ENCODE measurements at regions not wholly inside any gene's neighbourhood (a gene's known extent, or its start where the extent isn't known, plus 50 kb on each side); places are given as distances from the start of the nearest gene placed in this dataset.

DNA sequence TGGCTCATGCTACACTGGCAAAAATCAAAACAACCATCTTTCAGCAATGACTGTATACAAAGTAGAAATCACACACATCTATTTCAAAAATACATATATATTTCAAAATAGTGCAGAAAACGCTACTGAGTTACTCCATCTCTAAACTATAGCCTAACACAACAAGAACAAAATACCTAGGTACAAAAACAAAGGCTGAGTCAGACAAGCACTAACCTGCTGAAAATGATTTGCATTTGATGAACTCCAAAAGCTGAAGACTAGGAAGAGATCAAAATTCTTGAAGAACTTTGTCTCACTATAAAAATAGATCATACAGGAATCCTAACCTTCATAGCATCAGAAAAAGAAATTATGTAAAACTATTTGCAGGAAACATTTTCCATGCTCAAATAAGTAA, 381.6 kb downstream of the EFNB2 start:
- Mint-ChIP-seq H3K4me1 (peaks cover 22% of the 10 kb centered on the region), H3K27ac (no peak overlapping the region), H3K27me3 (ENCODE audit: insufficient read depth, low read depth, poor library complexity) (peaks cover 5% of the 10 kb centered on the region), H3K4me3 (no peak overlapping the region), H3K36me3 (ENCODE audit: low read depth) (no peaks in the 10 kb centered on the region), H3K9me3 (no peaks in the 10 kb centered on the region)
- ATAC-seq (no peak), DNase-seq (ENCODE audit: low spot score) (no peak)
- TF ChIP-seq CREB1 (CRISPR knock-in tag; IDR thresholded peaks at IDR 0.05; ENCODE audit: low read depth) = no peak
- TF ChIP-seq, protein P1, sequence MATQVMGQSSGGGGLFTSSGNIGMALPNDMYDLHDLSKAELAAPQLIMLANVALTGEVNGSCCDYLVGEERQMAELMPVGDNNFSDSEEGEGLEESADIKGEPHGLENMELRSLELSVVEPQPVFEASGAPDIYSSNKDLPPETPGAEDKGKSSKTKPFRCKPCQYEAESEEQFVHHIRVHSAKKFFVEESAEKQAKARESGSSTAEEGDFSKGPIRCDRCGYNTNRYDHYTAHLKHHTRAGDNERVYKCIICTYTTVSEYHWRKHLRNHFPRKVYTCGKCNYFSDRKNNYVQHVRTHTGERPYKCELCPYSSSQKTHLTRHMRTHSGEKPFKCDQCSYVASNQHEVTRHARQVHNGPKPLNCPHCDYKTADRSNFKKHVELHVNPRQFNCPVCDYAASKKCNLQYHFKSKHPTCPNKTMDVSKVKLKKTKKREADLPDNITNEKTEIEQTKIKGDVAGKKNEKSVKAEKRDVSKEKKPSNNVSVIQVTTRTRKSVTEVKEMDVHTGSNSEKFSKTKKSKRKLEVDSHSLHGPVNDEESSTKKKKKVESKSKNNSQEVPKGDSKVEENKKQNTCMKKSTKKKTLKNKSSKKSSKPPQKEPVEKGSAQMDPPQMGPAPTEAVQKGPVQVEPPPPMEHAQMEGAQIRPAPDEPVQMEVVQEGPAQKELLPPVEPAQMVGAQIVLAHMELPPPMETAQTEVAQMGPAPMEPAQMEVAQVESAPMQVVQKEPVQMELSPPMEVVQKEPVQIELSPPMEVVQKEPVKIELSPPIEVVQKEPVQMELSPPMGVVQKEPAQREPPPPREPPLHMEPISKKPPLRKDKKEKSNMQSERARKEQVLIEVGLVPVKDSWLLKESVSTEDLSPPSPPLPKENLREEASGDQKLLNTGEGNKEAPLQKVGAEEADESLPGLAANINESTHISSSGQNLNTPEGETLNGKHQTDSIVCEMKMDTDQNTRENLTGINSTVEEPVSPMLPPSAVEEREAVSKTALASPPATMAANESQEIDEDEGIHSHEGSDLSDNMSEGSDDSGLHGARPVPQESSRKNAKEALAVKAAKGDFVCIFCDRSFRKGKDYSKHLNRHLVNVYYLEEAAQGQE (IDR thresholded peaks at IDR 0.05; ENCODE audit: unreplicated experiment) = no peak
- no peak for TF ChIP-seq JUNB (IDR thresholded peaks at IDR 0.05; ENCODE audit: unreplicated experiment)
- TF ChIP-seq CTCF (conservative IDR thresholded peaks at IDR 0.05; ENCODE audit: low read depth in 2 of 2) = no peak
- TF ChIP-seq, protein P2, sequence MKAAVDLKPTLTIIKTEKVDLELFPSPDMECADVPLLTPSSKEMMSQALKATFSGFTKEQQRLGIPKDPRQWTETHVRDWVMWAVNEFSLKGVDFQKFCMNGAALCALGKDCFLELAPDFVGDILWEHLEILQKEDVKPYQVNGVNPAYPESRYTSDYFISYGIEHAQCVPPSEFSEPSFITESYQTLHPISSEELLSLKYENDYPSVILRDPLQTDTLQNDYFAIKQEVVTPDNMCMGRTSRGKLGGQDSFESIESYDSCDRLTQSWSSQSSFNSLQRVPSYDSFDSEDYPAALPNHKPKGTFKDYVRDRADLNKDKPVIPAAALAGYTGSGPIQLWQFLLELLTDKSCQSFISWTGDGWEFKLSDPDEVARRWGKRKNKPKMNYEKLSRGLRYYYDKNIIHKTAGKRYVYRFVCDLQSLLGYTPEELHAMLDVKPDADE (IDR thresholded peaks at IDR 0.05) = no peak
- TF ChIP-seq, protein P3, sequence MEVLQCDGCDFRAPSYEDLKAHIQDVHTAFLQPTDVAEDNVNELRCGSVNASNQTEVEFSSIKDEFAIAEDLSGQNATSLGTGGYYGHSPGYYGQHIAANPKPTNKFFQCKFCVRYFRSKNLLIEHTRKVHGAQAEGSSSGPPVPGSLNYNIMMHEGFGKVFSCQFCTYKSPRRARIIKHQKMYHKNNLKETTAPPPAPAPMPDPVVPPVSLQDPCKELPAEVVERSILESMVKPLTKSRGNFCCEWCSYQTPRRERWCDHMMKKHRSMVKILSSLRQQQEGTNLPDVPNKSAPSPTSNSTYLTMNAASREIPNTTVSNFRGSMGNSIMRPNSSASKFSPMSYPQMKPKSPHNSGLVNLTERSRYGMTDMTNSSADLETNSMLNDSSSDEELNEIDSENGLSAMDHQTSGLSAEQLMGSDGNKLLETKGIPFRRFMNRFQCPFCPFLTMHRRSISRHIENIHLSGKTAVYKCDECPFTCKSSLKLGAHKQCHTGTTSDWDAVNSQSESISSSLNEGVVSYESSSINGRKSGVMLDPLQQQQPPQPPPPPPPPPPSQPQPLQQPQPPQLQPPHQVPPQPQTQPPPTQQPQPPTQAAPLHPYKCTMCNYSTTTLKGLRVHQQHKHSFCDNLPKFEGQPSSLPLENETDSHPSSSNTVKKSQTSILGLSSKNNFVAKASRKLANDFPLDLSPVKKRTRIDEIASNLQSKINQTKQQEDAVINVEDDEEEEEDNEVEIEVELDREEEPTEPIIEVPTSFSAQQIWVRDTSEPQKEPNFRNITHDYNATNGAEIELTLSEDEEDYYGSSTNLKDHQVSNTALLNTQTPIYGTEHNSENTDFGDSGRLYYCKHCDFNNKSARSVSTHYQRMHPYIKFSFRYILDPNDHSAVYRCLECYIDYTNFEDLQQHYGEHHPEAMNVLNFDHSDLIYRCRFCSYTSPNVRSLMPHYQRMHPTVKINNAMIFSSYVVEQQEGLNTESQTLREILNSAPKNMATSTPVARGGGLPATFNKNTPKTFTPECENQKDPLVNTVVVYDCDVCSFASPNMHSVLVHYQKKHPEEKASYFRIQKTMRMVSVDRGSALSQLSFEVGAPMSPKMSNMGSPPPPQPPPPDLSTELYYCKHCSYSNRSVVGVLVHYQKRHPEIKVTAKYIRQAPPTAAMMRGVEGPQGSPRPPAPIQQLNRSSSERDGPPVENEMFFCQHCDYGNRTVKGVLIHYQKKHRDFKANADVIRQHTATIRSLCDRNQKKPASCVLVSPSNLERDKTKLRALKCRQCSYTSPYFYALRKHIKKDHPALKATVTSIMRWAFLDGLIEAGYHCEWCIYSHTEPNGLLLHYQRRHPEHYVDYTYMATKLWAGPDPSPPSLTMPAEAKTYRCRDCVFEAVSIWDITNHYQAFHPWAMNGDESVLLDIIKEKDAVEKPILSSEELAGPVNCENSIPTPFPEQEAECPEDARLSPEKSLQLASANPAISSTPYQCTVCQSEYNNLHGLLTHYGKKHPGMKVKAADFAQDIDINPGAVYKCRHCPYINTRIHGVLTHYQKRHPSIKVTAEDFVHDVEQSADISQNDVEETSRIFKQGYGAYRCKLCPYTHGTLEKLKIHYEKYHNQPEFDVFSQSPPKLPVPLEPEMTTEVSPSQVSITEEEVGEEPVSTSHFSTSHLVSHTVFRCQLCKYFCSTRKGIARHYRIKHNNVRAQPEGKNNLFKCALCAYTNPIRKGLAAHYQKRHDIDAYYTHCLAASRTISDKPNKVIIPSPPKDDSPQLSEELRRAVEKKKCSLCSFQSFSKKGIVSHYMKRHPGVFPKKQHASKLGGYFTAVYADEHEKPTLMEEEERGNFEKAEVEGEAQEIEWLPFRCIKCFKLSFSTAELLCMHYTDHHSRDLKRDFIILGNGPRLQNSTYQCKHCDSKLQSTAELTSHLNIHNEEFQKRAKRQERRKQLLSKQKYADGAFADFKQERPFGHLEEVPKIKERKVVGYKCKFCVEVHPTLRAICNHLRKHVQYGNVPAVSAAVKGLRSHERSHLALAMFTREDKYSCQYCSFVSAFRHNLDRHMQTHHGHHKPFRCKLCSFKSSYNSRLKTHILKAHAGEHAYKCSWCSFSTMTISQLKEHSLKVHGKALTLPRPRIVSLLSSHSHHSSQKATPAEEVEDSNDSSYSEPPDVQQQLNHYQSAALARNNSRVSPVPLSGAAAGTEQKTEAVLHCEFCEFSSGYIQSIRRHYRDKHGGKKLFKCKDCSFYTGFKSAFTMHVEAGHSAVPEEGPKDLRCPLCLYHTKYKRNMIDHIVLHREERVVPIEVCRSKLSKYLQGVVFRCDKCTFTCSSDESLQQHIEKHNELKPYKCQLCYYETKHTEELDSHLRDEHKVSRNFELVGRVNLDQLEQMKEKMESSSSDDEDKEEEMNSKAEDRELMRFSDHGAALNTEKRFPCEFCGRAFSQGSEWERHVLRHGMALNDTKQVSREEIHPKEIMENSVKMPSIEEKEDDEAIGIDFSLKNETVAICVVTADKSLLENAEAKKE (CRISPR knock-in tag; IDR thresholded peaks at IDR 0.05) = no peak
- TF ChIP-seq POLR2AphosphoS5 (IDR thresholded peaks at IDR 0.05; ENCODE audit: low read depth) = no peak
- no peak for TF ChIP-seq ZNF331 (CRISPR knock-in tag; IDR thresholded peaks at IDR 0.05; ENCODE audit: low read depth)
- no peak for TF ChIP-seq NANOG (IDR thresholded peaks at IDR 0.05; ENCODE audit: borderline replicate concordance)
- Histone ChIP-seq H3K36me3 (ENCODE audit: insufficient read depth) (no peaks in the 10 kb centered on the region), H3K27ac (ENCODE audit: low read depth) (no peak overlapping the region), H3K4me1 (ENCODE audit: insufficient read depth) (peaks cover 5% of the 10 kb centered on the region), H3K27me3 (ENCODE audit: insufficient read depth) (no peaks in the 10 kb centered on the region), H3K79me2 (replicated peaks; ENCODE audit: insufficient read depth) (no peaks in the 10 kb centered on the region), H3K9me2 (ENCODE audit: insufficient read depth) (no peaks in the 10 kb centered on the region), H3K4me3 (no peak overlapping the region), H3F3A (replicated peaks; ENCODE audit: low read depth) (no peaks in the 10 kb centered on the region), H4K20me1 (replicated peaks; ENCODE audit: insufficient read depth) (no peaks in the 10 kb centered on the region), H2AFZ (no peak overlapping the region), H3K4me2 (no peak overlapping the region)

Measured in GM23338 (cell line).